HG02981 (cell line): ENCODE measurements at regions not wholly inside any gene's neighbourhood (a gene's known extent, or its start where the extent isn't known, plus 50 kb on each side); places are given as distances from the start of the nearest gene placed in this dataset.
"Not testable (repeated sequence)": the region's sequence is repeated elsewhere in the genome, so short reads cannot be mapped to it uniquely, and the experiment has no call there.

Experiments used
- ATAC-seq: cut with Tn5 transposase; IDR thresholded peaks from one replicate; pipeline ENCODE4 v1.9.1; 2021; ENCODE audit warnings: mild to moderate bottlenecking, moderate library complexity; ENCODE audit not compliant: unreplicated experiment

GRCh38 chr1:65020774-65021173, 54.4 kb upstream of the JAK1 start:
- no peak for ATAC-seq

DNA sequence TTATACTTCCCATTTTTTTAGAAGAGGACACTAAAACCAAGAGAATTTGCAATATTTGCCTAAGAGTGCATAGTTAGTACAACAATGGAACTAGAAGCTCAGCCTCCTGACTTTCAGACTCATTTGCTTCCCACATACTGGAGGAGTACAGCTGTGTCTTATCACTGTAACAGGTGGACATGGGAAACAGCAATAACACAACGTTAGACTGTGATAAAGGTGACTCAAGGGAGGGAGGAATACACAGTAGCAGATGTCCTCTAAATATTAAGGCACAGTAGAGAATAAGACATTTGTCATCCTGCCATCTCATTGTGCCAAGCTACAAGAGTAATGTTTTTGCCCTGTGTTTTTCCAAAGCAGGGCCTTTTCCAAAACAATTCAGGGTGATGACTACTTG, 55.4 kb upstream of the JAK1 start:
- ATAC-seq = no peak

GRCh38 chr1:65022216-65022615, 55.9 kb upstream of the JAK1 start:
- ATAC-seq = no peak

DNA sequence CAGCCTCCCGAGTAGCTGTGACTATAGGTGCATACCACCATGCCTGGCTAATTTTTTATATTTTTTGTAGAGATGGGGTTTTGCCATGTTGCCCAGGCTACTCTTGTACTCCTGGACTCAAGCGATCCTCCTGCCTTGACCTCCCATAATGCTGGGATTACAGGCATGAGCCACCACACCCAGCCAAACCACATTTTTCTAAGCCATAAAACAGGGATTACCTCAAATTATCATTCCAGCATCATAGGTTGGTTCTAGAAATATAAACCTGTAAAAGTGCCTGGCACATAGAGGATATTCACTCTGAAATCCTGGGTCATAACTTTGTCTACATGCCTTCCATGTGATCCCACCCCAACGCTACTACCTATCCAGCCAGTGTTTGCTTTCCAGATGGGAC, 59.4 kb upstream of the JAK1 start:
- ATAC-seq = no peak

DNA sequence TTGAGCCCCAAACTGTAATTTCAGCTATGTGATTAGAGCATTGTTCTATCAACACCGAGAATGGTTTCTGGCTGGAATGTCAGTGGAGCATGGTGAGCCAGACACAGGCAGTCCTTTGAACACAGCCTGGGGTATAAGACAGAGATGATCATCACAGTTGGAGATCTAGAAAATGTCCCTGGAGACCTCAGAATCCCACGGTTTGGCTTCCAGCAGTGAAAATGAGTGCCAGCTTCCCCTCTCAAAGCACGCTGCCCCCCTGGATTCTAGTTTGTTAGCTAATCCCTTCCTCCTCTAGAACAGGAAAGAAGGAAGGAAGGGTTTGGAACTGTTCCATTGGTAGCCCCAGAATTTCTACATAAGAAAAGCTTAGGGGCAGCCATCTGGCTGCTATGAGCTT, 59.9 kb upstream of the JAK1 start:
- ATAC-seq = no peak

DNA sequence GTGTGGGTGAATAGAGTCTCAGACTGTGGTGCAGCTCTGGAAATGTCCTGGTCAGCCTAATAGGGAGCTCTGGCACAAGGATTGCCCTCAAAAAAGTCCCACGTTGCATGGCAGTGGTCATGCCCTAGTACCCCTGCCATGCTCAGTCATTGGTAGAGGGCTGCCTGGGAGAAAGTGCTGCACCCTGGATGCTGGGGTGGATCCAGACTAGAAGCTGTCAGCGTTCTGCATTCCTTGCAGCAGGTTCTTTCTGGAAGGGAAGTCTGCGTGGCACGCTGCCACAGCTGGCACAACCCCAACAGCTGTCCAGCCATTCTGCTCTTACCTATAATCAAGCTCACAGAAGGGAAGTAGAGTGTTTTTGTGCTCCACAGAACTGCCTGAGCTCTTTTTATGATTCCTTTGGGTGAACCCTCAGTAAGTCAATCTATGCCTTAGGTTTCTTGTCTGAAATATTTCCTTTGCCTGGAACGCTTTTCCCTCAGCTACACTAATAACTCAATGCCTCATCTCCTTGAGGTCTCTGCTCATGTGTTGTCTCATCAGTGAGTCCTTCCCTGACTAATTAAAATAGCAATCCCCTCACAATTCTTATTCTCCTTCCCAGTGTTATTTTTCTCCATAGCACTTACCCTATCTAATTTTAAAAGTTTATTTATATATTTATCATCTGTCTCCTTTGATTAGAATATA, 61.5 kb upstream of the JAK1 start:
- ATAC-seq = no peak

- not testable (repeated sequence) for ATAC-seq
These were observed 63.1 kb upstream of the JAK1 start for GRCh38 chr1:65029434-65029833.

- not testable (repeated sequence) for ATAC-seq
These were observed 68.5 kb upstream of the JAK1 start for GRCh38 chr1:65034879-65035278.

- ATAC-seq = no peak
These were observed 70.3 kb upstream of the JAK1 start for GRCh38 chr1:65036570-65037051.

DNA sequence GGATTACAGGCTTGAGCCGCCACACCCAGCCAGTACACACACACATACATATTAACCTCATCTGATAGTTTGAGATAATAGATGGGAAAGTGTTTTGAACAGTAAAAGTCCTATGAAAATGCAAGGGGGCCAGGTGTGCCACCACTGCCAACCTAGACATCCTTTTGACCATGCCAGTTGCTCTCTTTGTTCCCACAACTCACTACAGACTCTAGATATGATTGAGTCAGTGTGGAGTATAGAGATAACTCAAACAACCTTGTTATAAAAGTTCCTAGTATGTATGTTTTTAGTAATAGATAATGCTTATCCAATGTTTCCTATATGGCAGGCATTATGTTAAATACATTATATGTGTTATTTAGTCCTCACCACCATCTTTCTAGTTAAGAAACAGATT, 72.7 kb upstream of the JAK1 start:
- no peak for ATAC-seq

DNA sequence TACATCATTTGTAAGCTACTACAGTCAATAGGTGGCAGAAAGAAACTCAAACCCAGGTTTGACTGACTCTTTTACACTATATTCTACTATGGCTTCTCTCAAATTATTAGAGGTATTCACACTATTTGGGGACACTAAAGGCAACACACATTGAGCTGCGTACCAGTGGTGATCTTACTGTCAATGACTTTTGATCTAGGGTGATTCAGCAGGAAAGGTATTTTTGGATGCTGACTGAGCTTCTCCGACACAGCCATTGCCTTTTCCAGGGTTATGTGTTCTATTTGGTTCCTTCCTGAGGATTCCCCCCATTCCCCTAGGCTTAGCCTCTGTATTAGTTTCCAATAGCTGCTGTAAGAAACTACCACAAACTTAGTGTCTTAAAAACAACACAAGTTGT, 73.2 kb upstream of the JAK1 start:
- ATAC-seq = no peak

DNA sequence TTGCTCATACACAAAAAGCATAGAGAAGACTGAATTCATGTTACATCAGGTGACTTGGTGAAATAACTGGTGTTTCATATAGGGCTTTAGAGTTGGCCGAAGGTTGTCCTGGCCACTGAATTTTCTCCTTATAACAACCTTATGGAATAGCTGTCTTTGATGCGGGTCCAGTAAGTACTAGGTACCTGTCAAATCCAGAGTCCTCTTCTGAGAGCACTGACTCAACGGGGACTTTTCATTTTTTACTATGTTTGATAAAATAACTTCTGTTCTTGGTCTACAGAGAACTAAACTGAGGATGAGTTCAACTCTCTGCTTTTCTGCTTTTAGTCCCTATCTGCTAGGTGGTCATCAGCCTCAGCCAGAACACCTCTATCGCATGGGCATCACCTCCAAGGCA, 76.1 kb upstream of the JAK1 start:
- no peak for ATAC-seq

DNA sequence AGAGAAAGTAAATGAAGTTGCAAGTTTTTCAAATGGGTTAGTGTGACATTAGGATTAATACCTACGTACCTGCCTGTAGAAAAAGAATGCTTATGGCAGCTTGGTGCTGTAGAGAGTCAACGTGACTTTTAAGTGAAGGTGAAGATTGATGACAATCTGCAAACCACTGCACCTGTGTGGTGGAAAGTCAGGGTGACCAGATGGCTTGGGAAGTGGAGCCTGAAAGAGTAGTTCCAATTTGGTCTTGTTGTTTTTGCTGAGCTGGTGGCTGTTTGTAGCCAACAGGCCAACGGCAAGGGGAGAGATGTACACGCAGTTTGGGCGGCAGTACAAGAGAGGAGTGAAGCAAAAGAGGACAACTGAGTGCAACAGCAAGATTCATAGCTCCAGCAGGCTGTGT, 78.1 kb upstream of the JAK1 start:
- no peak for ATAC-seq

DNA sequence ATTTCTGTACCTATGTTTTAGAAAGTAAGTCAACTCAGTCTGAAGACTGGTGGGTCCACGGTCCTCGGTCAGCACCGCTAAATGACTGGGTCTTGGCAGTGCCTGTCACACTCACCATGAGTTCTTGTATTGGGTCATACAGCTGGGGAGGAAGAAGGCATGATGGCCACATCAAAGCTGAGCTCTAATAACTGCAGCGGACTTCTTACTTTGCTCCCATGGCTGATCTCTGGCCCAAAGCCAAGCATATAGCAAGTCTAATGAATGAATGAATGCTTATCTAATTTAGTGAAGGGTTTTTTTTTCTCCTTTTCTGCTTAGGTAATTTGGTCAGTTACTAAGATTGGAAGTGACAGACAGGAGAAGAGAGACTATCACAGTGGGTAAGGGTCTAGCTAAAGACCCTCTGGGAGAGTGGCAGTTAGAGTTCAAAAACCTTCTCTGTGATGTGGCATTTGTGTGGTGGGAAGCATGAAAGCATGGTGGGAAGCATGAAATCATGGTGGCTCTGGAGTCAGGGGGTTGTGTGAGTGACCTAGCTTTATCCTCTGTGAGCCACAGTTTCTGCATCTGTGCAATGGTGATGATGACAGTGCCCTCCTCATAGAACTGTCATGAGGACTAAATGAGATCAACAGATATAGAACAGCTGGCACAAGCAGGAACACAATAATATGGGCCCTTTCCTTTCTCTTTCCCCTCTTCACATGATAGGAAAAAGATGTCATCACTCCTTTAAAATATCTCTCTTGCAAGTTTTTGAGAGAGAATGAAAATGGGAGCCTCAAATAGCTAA, 78.9 kb upstream of the JAK1 start:
- ATAC-seq = no peak

- ATAC-seq = no peak
These were observed 82.0 kb upstream of the JAK1 start for GRCh38 chr1:65048335-65048734.

DNA sequence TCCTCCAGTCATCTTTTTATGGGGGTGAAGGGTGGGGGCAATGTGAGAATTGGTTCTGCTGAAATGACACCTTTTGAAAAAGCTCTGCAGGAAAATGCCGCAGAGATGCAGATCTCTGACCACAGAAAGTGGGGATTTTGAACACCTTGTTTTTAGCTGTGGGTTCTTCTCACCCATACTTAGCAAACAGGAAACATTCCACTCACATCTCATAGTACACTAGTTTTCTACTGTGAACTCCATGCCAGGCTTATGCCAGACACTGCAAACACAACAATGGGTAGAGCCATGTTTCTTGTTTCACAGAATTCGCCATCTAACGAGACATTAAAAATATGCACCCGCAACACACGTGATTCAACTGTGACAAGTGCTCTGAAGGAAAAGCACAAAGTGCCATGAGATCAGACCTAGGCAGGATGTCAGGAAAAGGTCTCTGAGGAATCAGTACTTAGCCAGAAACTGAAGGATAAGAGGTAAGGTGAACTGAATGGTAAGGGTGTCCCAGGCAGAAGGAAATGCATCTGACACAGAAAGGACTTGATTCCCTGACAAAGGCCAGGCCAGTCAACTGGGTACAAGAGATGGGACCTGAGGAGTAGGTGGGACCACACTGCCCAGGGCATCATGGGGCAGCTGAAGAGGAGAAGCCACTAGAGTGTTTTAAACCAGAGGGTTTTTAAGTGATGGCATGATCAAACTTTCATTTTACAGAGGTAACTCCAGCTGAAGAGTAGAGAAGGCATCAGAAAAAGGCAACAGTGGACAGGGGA, 83.8 kb upstream of the JAK1 start:
- no peak for ATAC-seq

DNA sequence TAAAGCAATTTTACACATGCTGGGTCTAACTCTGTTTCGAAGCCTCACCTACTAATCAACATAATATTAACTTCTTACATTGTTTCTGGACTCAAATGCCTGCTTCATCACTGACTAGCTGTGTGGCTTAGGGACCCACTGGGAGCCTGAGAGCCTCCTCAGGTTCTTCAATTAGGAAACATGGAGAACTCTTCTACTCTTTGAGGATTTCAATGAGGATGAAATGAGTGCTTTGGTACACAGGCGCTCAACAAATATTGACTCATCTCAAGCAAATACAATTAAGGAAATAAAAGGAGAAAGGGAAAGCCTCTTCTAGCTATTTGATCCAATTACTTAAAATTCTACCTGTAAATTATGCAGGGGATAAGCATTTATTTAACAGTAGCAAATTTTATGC, 84.4 kb upstream of the JAK1 start:
- no peak for ATAC-seq

DNA sequence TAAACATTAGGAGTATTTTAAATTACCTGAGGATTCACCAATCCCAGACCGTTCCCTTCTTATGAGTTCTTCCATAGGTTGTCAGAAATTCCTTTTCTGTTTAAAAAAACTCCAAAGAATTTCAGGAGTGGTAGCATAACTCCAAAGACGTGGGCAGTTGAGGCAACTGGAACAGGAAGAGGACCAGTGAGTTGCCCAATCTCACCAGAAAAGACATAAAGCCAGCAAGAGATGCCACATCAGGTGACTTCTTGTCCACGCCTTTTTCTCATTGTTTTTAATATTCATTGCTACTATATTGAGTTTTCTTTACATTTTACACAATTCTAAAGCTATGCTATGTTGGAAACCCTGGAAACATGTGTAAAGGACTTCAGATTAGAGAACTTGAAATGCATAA, 88.1 kb upstream of the JAK1 start:
- ATAC-seq = no peak

- no peak for ATAC-seq
These were observed 89.4 kb upstream of the JAK1 start for GRCh38 chr1:65055747-65056146.

GRCh38 chr1:65056234-65056633, 89.9 kb upstream of the JAK1 start:
- no peak for ATAC-seq

- ATAC-seq = no peak
These were observed 90.5 kb upstream of the JAK1 start for GRCh38 chr1:65056866-65057265.
